Lung (tissue), 11 donors: ENCODE measurements at regions not wholly inside any gene's neighbourhood (a gene's known extent, or its start where the extent isn't known, plus 50 kb on each side); places are given as distances from the start of the nearest gene placed in this dataset.

Experiments used
- ATAC-seq: fragments of 200-7000 bp; cut with Tn5 transposase; one replicate; pipeline ENCODE4 v1.9.1; 2020; ENCODE audit warnings: moderate number of reproducible peaks; ENCODE audit not compliant: insufficient read depth, low FRiP score
- DNase-seq, 3 donors: peaks; one replicate each; pipeline ENCODE4 v3.0.0-alpha.2; 2013 to 2017
- H3K27ac ChIP-seq, 2 donors: one replicate each; pipeline ENCODE4 v1.5.1; 2013; ENCODE audit warnings: mild to moderate bottlenecking in 2 of 2, moderate library complexity in 2 of 2, control low read depth in 1 of 2, inconsistent platforms in 1 of 2, low read depth in 1 of 2, low read length in 1 of 2
- H3K27me3 ChIP-seq, 3 donors: one replicate each; pipeline ENCODE4 v1.5.1; 2013; ENCODE audit warnings: low read length in 2 of 3; ENCODE audit not compliant: control insufficient read depth in 3 of 3, insufficient read depth in 3 of 3
- H3K36me3 ChIP-seq, 4 donors: one replicate each; pipeline ENCODE4 v1.5.1; 2013; ENCODE audit warnings: low read length in 4 of 4, mild to moderate bottlenecking in 1 of 4, moderate library complexity in 1 of 4; ENCODE audit not compliant: control insufficient read depth in 4 of 4, insufficient read depth in 4 of 4
- H3K4me1 ChIP-seq, 5 donors: one replicate each; pipeline ENCODE4 v1.5.1; 2013; ENCODE audit warnings: low read length in 5 of 5, mild to moderate bottlenecking in 2 of 5, moderate library complexity in 1 of 5; ENCODE audit not compliant: control insufficient read depth in 5 of 5, insufficient read depth in 5 of 5
- H3K4me3 ChIP-seq: one replicate; pipeline ENCODE4 v1.5.1; 2013; ENCODE audit warnings: mild to moderate bottlenecking, control low read depth, moderate library complexity
- H3K9ac ChIP-seq, 2 donors: one replicate each; pipeline ENCODE4 v1.5.1; 2013; ENCODE audit warnings: low read length in 2 of 2, control low read depth in 1 of 2; ENCODE audit not compliant: insufficient read depth in 1 of 2
- H3K9me3 ChIP-seq, 4 donors: one replicate each; pipeline ENCODE4 v1.5.1; 2013; ENCODE audit warnings: low read length in 3 of 4, mild to moderate bottlenecking in 1 of 4, moderate library complexity in 1 of 4; ENCODE audit not compliant: control insufficient read depth in 4 of 4, insufficient read depth in 3 of 4
- CTCF ChIP-seq: IDR thresholded peaks from 2 replicates; pipeline ENCODE4 v1.5.1; 2012; ENCODE audit warnings: mild to moderate bottlenecking; ENCODE audit errors: control extremely low read depth, extremely low read depth
- WGBS, 2 donors: extraction: QIAGEN DNeasy Blood & Tissue Kit; methylation state at CpG; one replicate each; pipeline ENCODE4 v1.1.7; 2013; 5-methylcytosine and 5-hydroxymethylcytosine counted together
- donor health status: control.
- donor health status: control.
- donor health status: Bipolar disorder and iron deficiency.
- donor health status: healthy.
- donor health status: DM: yes; HTN: yes; CAD: no.

- DNase-seq (no peak), ATAC-seq (no peak)
- Histone ChIP-seq H3K27me3 (peaks cover 0 to 12% (median 0%) of the 10 kb centered on the region in 3 donors), H3K9me3 (no peaks in the 10 kb centered on the region), H3K4me1 (peaks cover 0 to 27% (median 4%) of the 10 kb centered on the region in 5 donors), H3K4me3 (no peak overlapping the region), H3K36me3 (no peaks in the 10 kb centered on the region), H3K27ac (no peak overlapping the region), H3K9ac (no peak overlapping the region)
- no peak for TF ChIP-seq CTCF
These were observed 78.8 kb upstream of the TRABD2B start for GRCh38 chr1:48076017-48076416.

- peaks cover 0 to 14% (median 0%) of the 10 kb centered on the region in 3 donors for H3K27me3 ChIP-seq
- no peaks in the 10 kb centered on the region for H3K9me3 ChIP-seq
- no peak overlapping the region for H3K9ac ChIP-seq
- no peaks in the 10 kb centered on the region for H3K36me3 ChIP-seq
- H3K4me3 ChIP-seq = no peak overlapping the region
- TF ChIP-seq CTCF = no peak
- WGBS, 2 donors = 87 to 90% methylated on average over 12 of the region's 12 CpGs
- peaks cover 0 to 22% (median 4%) of the 10 kb centered on the region in 5 donors for H3K4me1 ChIP-seq
- ATAC-seq (no peak), DNase-seq (no peak)
- no peak overlapping the region for H3K27ac ChIP-seq
These were observed 76.8 kb upstream of the TRABD2B start for GRCh38 chr1:48073798-48074530.

GRCh38 chr1:48071513-48071912 lies 74.3 kb upstream of the TRABD2B start:
- H3K4me1 ChIP-seq = peaks cover 0 to 9% (median 0%) of the 10 kb centered on the region in 5 donors
- no peak overlapping the region for H3K27ac ChIP-seq
- H3K9ac ChIP-seq = no peak overlapping the region
- no peak overlapping the region for H3K4me3 ChIP-seq
- 87 to 92% methylated on average over 1 of the region's 1 CpG for WGBS, 2 donors
- peaks cover 0 to 12% (median 0%) of the 10 kb centered on the region in 3 donors for H3K27me3 ChIP-seq
- no peak for DNase-seq
- H3K36me3 ChIP-seq = no peaks in the 10 kb centered on the region
- no peak for TF ChIP-seq CTCF
- no peaks in the 10 kb centered on the region for H3K9me3 ChIP-seq
- no peak for ATAC-seq

- 64 to 69% methylated on average over 4 of the region's 4 CpGs for WGBS, 2 donors
- Histone ChIP-seq H3K27ac (no peak overlapping the region), H3K4me1 (peaks cover 0 to 11% (median 0%) of the 10 kb centered on the region in 5 donors), H3K36me3 (no peaks in the 10 kb centered on the region), H3K4me3 (no peak overlapping the region), H3K27me3 (peaks cover 0 to 8% (median 0%) of the 10 kb centered on the region in 3 donors), H3K9me3 (no peaks in the 10 kb centered on the region), H3K9ac (no peak overlapping the region)
- no peak for DNase-seq
- no peak for TF ChIP-seq CTCF
- ATAC-seq = no peak
These were observed 73.2 kb upstream of the TRABD2B start for GRCh38 chr1:48070396-48070750.
